Upper lobe of left lung (tissue), 4 donors: ENCODE measurements at regions not wholly inside any gene's neighbourhood (a gene's known extent, or its start where the extent isn't known, plus 50 kb on each side); places are given as distances from the start of the nearest gene placed in this dataset.

Source experiments
- POLR2AphosphoS5 ChIP-seq, 2 donors: sonication (generic); formaldehyde crosslinking; IDR thresholded peaks; one replicate each; pipeline ENCODE4 v1.5.1; 2017; ENCODE audit warnings: antibody characterized with exemption in 2 of 2
- TF ChIP-seq, protein P1 (sequence below), 6 experiments: fragments of 450-650 bp in 4 of 6; fragments of 200-600 bp in 2 of 6; sonication (generic) in 2 of 6; IDR thresholded peaks; one replicate each; pipeline ENCODE4 v1.5.1; 2016 to 2019; ENCODE audit warnings: antibody characterized with exemption in 6 of 6

- TF ChIP-seq POLR2AphosphoS5 (IDR thresholded peaks at IDR 0.05), result no peak
- TF ChIP-seq, protein P1, sequence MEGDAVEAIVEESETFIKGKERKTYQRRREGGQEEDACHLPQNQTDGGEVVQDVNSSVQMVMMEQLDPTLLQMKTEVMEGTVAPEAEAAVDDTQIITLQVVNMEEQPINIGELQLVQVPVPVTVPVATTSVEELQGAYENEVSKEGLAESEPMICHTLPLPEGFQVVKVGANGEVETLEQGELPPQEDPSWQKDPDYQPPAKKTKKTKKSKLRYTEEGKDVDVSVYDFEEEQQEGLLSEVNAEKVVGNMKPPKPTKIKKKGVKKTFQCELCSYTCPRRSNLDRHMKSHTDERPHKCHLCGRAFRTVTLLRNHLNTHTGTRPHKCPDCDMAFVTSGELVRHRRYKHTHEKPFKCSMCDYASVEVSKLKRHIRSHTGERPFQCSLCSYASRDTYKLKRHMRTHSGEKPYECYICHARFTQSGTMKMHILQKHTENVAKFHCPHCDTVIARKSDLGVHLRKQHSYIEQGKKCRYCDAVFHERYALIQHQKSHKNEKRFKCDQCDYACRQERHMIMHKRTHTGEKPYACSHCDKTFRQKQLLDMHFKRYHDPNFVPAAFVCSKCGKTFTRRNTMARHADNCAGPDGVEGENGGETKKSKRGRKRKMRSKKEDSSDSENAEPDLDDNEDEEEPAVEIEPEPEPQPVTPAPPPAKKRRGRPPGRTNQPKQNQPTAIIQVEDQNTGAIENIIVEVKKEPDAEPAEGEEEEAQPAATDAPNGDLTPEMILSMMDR (IDR thresholded peaks at IDR 0.05), result no peak
Observed at GRCh38 chr3:145089337-145089736, 1071.6 kb downstream of the PLOD2 start.
